ENCODE measurements at regions not wholly inside any gene's neighbourhood (a gene's known extent, or its start where the extent isn't known, plus 50 kb on each side); places are given as distances from the start of the nearest gene placed in this dataset.

GRCh38 chr6:29999416-29999815 lies 57.1 kb downstream of the HLA-A start:
- DNase-seq, result no peak

- DNase-seq, result no peak
Measured at GRCh38 chr6:30000156-30000791, 57.9 kb downstream of the HLA-A start.

- DNase-seq, result no peak
Measured at GRCh38 chr6:30002871-30003270, 58.2 kb upstream of the POLR1H start.

GRCh38 chr6:30005482-30005881 lies 55.6 kb upstream of the POLR1H start:
- no peak for DNase-seq

GRCh38 chr6:30006170-30007131 lies 54.6 kb upstream of the POLR1H start:
- peak; percentile 7 for DNase-seq

- DNase-seq, result no peak
Measured at GRCh38 chr6:30007132-30007764, 53.8 kb upstream of the POLR1H start.

- no peak for DNase-seq
Measured at GRCh38 chr6:30009113-30009512, 52.0 kb upstream of the POLR1H start.
